NB4 (cell line): ENCODE measurements at regions not wholly inside any gene's neighbourhood (a gene's known extent, or its start where the extent isn't known, plus 50 kb on each side); places are given as distances from the start of the nearest gene placed in this dataset.

Source experiments
- TF ChIP-seq, protein P1 (sequence below): IDR thresholded peaks from one replicate; pipeline ENCODE4 v1.5.1; 2012; ENCODE audit warnings: low read depth, low read length
- TF ChIP-seq, protein P2 (sequence below): IDR thresholded peaks from 2 replicates; pipeline ENCODE4 v1.6.1; 2011; ENCODE audit warnings: low read depth, low read length

DNA sequence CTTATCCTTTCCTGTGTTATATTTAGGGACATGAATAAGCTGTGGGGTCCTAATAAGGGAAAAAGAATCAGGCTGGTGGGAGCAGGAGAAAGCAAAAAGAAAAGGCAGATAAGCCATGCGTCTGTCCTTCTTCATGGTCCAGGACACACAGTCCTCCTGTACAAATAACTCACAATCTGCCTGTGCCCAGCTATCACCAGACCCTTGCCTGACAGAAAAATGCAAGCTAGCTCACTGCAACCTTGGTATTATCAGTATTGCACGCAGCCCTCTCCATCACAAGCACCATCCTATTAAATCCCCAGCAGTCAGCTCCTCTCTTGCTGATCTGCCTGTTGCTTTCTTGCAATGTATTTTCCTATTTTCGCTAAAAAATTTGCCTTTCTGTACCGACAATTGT, 78.0 kb downstream of the NEURL3 start:
- TF ChIP-seq, protein P1, sequence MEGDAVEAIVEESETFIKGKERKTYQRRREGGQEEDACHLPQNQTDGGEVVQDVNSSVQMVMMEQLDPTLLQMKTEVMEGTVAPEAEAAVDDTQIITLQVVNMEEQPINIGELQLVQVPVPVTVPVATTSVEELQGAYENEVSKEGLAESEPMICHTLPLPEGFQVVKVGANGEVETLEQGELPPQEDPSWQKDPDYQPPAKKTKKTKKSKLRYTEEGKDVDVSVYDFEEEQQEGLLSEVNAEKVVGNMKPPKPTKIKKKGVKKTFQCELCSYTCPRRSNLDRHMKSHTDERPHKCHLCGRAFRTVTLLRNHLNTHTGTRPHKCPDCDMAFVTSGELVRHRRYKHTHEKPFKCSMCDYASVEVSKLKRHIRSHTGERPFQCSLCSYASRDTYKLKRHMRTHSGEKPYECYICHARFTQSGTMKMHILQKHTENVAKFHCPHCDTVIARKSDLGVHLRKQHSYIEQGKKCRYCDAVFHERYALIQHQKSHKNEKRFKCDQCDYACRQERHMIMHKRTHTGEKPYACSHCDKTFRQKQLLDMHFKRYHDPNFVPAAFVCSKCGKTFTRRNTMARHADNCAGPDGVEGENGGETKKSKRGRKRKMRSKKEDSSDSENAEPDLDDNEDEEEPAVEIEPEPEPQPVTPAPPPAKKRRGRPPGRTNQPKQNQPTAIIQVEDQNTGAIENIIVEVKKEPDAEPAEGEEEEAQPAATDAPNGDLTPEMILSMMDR = no peak
- TF ChIP-seq, protein P2, sequence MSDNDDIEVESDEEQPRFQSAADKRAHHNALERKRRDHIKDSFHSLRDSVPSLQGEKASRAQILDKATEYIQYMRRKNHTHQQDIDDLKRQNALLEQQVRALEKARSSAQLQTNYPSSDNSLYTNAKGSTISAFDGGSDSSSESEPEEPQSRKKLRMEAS = no peak
